ENCODE measurements at regions not wholly inside any gene's neighbourhood (a gene's known extent, or its start where the extent isn't known, plus 50 kb on each side); places are given as distances from the start of the nearest gene placed in this dataset.
A peak's percentile ranks its signal among the peaks of the same experiment; 100 is the strongest.

DNA sequence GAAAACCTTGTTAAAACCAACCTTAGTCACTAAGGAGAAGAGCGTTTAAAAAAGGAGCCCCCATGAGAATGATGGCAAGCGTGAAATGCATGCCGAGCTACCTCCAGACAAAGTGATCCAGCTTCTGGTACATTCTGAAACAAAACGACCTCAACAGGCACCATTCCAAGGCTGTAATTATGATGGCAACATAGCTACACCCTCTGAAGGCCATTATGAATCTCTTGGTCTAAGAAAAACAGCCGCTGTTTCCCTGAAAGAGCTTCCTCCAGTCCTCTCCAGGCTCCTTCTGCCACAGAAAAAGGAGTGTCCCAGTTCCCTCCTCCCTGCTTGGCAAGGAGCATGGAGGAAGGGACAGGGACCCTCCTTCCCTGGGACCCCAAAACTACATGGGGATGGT is 50.0 kb upstream of the ABLIM1 start:
- no peak for TF ChIP-seq POLR2A (IDR thresholded peaks at IDR 0.05)
- TF ChIP-seq, protein P1, sequence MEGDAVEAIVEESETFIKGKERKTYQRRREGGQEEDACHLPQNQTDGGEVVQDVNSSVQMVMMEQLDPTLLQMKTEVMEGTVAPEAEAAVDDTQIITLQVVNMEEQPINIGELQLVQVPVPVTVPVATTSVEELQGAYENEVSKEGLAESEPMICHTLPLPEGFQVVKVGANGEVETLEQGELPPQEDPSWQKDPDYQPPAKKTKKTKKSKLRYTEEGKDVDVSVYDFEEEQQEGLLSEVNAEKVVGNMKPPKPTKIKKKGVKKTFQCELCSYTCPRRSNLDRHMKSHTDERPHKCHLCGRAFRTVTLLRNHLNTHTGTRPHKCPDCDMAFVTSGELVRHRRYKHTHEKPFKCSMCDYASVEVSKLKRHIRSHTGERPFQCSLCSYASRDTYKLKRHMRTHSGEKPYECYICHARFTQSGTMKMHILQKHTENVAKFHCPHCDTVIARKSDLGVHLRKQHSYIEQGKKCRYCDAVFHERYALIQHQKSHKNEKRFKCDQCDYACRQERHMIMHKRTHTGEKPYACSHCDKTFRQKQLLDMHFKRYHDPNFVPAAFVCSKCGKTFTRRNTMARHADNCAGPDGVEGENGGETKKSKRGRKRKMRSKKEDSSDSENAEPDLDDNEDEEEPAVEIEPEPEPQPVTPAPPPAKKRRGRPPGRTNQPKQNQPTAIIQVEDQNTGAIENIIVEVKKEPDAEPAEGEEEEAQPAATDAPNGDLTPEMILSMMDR (IDR thresholded peaks at IDR 0.05 in 4 of 5, conservative IDR thresholded peaks at IDR 0.05 in 1 of 5): no peak
- no peaks in the 10 kb centered on the region for H3K9me3 ChIP-seq
- H3K27ac ChIP-seq: peak overlapping the region in 3 of 4 donors; percentile 55 to 66 (median 61)
- DNase-seq (no peak), ATAC-seq (no peak)
- intact Hi-C loops (cut with DNase I; ENCODE audit: low total_unique reads): no loop called here
- H3K27me3 ChIP-seq: no peaks in the 10 kb centered on the region
- H3K36me3 ChIP-seq: no peaks in the 10 kb centered on the region
- in situ Hi-C loops (cut with MboI; ENCODE audit: low sequenced_read_pairs in 4 of 4): loop anchor here in 3 of 4 donors (5.0 to 10.0 kb wide), 3 partner anchors 156 to 243 kb away; no protein-coding TSS in a partner anchor
- no peak overlapping the region for H3K4me3 ChIP-seq
- H3K4me1 ChIP-seq: peaks cover 0 to 16% of the 10 kb centered on the region in 2 donors

GRCh38 chr10:114708717-114709335 is 50.8 kb upstream of the ABLIM1 start:
- Histone ChIP-seq H3K27me3 (no peaks in the 10 kb centered on the region), H3K4me3 (no peak overlapping the region), H3K27ac (peak overlapping the region in 3 of 4 donors; percentile 55 to 66 (median 61)), H3K4me1 (peaks cover 0 to 23% of the 10 kb centered on the region in 2 donors), H3K9me3 (no peaks in the 10 kb centered on the region), H3K36me3 (no peaks in the 10 kb centered on the region)
- no peak for ATAC-seq
- DNase-seq: no peak
- intact Hi-C loops (cut with DNase I; ENCODE audit: low total_unique reads): no loop called here
- TF ChIP-seq, protein P1 (IDR thresholded peaks at IDR 0.05 in 4 of 5, conservative IDR thresholded peaks at IDR 0.05 in 1 of 5): no peak
- TF ChIP-seq POLR2A (IDR thresholded peaks at IDR 0.05): no peak
- in situ Hi-C loops (cut with MboI; ENCODE audit: low sequenced_read_pairs in 4 of 4): loop anchor here in 3 of 4 donors (5.0 to 10.0 kb wide), 3 partner anchors 157 to 244 kb away; no protein-coding TSS in a partner anchor

DNA sequence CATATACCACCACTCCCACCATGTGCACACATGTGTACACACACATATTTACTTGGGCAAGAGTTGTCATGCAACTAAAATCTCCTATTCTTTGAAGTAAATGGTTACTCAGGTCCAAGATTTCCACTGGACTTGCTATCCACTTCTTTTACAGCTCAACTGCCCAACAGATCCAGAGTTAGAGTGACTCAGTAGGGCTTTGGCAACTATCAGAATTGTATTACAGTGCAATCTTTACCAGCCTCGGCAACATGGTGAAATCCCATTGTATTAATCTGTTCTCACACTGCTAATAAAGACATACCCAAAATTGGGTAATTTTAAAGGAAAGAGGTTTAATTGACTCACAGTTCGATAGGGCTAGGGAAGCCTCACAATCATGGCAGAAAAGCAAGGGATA is 51.9 kb upstream of the ABLIM1 start:
- in situ Hi-C loops (cut with MboI; ENCODE audit: low sequenced_read_pairs in 4 of 4) (loop anchor here in 3 of 4 donors (5.0 to 10.0 kb wide), 3 partner anchors 158 to 245 kb away; no protein-coding TSS in a partner anchor), intact Hi-C loops (cut with DNase I; ENCODE audit: low total_unique reads) (no loop called here)
- DNase-seq: no peak
- H3K27me3 ChIP-seq: no peaks in the 10 kb centered on the region
- H3K27ac ChIP-seq: peak overlapping the region in 2 of 4 donors; percentile 3 to 21
- no peak for ATAC-seq
- no peaks in the 10 kb centered on the region for H3K9me3 ChIP-seq
- H3K4me1 ChIP-seq: peaks cover 5 to 35% of the 10 kb centered on the region in 2 donors
- no peak overlapping the region for H3K4me3 ChIP-seq
- no peaks in the 10 kb centered on the region for H3K36me3 ChIP-seq
- TF ChIP-seq, protein P1 (IDR thresholded peaks at IDR 0.05 in 4 of 5, conservative IDR thresholded peaks at IDR 0.05 in 1 of 5): no peak
- no peak for TF ChIP-seq POLR2A (IDR thresholded peaks at IDR 0.05)

DNA sequence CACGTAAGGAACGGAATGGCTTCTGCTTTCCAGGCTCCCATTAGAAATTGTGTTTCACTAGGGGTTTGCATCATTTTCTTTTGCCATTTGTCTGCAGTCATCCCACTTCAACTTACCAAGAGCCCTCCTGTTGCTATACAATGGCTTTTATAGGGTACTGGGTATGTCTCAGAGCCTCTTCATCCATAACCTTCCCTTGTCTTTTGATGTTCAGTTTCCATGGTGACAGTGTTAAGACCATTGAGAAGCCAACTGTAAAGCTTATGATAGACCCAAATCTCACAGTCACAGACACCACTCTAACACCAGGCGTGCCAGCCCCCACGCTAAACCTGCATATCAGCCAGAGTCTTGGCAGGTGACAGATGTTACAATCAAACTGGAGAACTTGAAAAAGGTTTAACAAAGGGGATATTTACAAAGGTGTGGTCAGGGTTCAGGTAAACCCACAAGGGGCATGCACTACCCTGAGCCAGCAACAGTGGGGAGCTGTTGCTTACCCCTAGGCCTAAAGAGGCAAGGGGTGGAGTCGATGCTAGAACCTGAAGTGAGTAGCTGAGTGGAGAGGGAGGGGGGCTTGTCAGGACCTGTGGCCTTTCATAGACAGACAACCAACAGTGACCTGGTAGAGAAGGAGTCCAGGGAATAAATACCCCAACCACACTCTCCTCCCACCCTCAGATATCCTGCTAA is 53.2 kb upstream of the ABLIM1 start:
- in situ Hi-C loops (cut with MboI; ENCODE audit: low sequenced_read_pairs in 4 of 4) (no loop called here), intact Hi-C loops (cut with DNase I; ENCODE audit: low total_unique reads) (no loop called here)
- no peaks in the 10 kb centered on the region for H3K9me3 ChIP-seq
- no peak for ATAC-seq
- H3K4me1 ChIP-seq: peaks cover 14 to 46% of the 10 kb centered on the region in 2 donors
- H3K27ac ChIP-seq: peak overlapping the region in 2 of 4 donors; percentile 38 to 43
- TF ChIP-seq POLR2A (IDR thresholded peaks at IDR 0.05): no peak
- TF ChIP-seq, protein P1 (IDR thresholded peaks at IDR 0.05 in 4 of 5, conservative IDR thresholded peaks at IDR 0.05 in 1 of 5): no peak
- no peak for DNase-seq
- no peak overlapping the region for H3K4me3 ChIP-seq
- H3K27me3 ChIP-seq: no peaks in the 10 kb centered on the region
- H3K36me3 ChIP-seq: no peaks in the 10 kb centered on the region
